Choroid plexus epithelial cell (primary cell): ENCODE measurements at regions not wholly inside any gene's neighbourhood (a gene's known extent, or its start where the extent isn't known, plus 50 kb on each side); places are given as distances from the start of the nearest gene placed in this dataset.

Experiments
- DNase-seq: peaks from one replicate; pipeline ENCODE4 v3.0.0-alpha.2; 2010; ENCODE audit warnings: low read depth
- H3K4me3 ChIP-seq: 2 replicates; pipeline ENCODE4 v1.5.1; 2011; ENCODE audit warnings: low read depth, mild to moderate bottlenecking, control low read depth, low read length, moderate library complexity
- TF ChIP-seq, protein P1 (sequence below): conservative IDR thresholded peaks from 2 replicates; pipeline ENCODE4 v1.5.1; 2011; ENCODE audit warnings: low read depth, mild to moderate bottlenecking, control low read depth, inconsistent platforms, low read length, moderate library complexity

DNA sequence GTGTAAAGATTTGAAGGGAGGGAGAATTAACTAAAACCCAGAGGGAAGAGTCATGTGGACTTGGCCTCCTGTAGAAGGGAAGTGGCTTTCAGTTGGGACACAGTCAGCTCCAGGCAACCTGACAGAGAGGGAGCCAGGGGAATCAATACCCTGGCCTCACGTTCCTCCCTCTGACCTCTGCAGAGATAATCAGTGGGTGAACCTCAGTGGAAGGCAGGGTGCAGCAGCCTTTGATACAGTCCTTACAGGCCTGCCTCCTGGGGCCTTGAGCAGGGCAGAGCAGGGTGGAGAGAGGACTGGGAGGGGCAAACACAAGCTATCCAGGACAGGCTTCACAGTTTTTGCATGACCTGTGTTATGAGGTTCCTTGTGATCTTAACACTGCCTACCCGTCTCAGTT lies 61.9 kb upstream of the GPBP1 start:
- H3K4me3 ChIP-seq = no peak overlapping the region
- no peak for DNase-seq
- TF ChIP-seq, protein P1, sequence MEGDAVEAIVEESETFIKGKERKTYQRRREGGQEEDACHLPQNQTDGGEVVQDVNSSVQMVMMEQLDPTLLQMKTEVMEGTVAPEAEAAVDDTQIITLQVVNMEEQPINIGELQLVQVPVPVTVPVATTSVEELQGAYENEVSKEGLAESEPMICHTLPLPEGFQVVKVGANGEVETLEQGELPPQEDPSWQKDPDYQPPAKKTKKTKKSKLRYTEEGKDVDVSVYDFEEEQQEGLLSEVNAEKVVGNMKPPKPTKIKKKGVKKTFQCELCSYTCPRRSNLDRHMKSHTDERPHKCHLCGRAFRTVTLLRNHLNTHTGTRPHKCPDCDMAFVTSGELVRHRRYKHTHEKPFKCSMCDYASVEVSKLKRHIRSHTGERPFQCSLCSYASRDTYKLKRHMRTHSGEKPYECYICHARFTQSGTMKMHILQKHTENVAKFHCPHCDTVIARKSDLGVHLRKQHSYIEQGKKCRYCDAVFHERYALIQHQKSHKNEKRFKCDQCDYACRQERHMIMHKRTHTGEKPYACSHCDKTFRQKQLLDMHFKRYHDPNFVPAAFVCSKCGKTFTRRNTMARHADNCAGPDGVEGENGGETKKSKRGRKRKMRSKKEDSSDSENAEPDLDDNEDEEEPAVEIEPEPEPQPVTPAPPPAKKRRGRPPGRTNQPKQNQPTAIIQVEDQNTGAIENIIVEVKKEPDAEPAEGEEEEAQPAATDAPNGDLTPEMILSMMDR = no peak

DNA sequence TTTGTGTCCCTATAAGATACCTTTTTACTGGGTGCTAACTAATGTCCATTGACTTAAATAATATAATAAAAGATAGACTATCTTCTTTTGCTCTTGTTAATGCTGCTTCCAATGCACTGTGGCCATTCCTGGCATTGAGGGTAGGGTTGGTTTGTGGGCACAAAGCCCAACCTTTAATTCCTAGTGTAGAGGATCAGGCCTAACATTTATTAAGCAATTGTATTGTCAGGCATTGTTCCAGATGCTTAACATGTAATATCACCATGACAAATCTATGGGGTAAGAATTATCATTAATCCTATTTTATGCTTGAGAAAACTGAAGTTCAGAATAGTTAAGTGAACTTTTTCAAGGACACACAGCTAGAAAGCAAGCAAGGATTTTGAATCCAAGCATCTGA lies 60.4 kb upstream of the GPBP1 start:
- TF ChIP-seq, protein P1 = no peak
- DNase-seq = no peak
- H3K4me3 ChIP-seq = no peak overlapping the region

DNA sequence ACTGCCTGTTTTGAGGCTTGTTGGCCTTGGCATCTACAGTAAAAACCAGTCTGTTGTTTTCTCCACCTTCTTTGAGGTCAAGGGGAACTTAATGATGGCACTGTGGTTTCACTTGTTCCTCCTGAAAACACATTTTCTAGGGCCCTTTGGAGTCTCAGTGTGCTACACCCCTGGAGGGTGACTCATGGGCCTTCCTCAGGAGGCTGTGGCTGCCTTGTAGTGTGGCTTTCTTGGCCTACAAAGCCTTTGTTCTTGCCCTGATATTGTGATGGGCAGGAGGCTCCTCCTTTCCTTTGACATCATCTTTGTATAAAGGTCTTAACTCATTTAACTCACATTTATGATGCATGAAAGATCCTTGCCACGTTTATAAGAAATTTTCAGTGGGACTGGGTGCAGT lies 56.3 kb upstream of the GPBP1 start:
- no peak overlapping the region for H3K4me3 ChIP-seq
- TF ChIP-seq, protein P1 = no peak
- no peak for DNase-seq

DNA sequence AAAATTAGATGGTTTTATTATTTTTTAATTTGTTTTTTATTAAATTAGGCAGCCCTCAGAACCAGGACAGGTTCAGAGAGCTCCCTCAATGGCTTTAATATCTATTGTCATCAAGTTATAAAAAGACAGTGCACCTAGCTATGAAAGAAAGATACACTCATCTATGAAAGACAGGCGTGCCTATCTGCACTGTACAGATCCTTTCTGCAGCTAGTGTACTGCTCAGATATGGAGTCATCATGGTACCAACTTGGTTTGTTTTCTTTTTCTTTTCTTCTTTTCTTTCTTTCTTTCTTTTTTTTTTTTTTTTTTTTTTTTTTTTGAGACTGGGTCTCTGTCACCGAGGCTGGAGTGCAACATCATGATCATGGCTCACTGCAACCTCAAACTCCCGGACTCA lies 54.8 kb upstream of the GPBP1 start:
- TF ChIP-seq, protein P1 = no peak
- no peak overlapping the region for H3K4me3 ChIP-seq
- DNase-seq = no peak

DNA sequence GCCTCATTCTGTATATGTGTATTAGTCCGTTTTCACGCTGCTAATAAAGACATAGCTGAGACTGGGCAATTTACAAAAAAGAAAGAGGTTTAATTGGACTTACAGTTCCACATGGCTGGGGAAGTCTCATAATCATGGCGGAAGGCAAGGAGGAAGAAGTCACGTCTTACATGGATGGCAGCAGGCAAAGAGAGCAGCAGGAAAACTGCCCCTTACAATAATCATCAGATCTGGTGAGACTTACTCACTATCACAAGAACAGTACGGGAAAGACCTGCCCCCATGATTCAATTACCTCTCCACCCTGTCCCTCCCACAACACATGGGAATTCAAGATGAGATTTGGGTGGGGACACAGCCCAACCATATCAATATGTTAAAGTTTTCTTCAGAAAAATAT lies 49.8 kb upstream of the GPBP1 start:
- H3K4me3 ChIP-seq = no peak overlapping the region
- TF ChIP-seq, protein P1 = no peak
- DNase-seq = no peak
